Sciatic nerve (tissue), 2 donors: ENCODE measurements at regions not wholly inside any gene's neighbourhood (a gene's known extent, or its start where the extent isn't known, plus 50 kb on each side); places are given as distances from the start of the nearest gene placed in this dataset.

Experiments
- ATAC-seq: fragments of 200-7000 bp; cut with Tn5 transposase; one replicate; pipeline ENCODE4 v1.9.1; 2020; ENCODE audit warnings: mild to moderate bottlenecking, moderate library complexity
- DNase-seq: peaks from one replicate; pipeline ENCODE4 v3.0.0-alpha.2; 2020; ENCODE audit warnings: low spot score
- intact Hi-C: fragments of 100-400 bp; cut with DNase I; formaldehyde crosslinking; loops from one replicate; pipeline ENCODE4 v1.14.2; 2022
- donor health status: DM: no; HTN: no; CAD: no.
- donor health status: DM: no; HTN: no; CAD: no.

DNA sequence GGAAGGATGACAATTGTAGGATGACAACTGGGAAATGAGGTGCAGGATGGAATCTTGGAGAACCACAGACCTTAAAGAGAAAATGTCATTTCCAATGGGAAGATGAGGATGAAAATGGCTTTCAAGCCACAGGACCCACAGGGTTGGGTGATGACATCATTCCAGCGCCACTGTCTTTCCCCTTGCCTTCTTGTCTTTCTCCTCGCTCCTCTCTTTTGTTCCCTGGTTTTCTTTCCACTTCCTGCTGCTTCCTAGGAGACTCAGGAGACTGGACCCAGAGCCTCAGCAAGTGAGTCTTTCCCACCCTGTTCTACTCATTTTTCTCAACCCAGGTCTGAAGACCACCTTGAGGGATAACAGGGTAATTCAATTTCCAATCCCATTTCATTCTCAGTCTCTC is 548.8 kb downstream of the FGF9 start:
- no peak for DNase-seq
- intact Hi-C loops, result no loop called here
- ATAC-seq, result no peak

DNA sequence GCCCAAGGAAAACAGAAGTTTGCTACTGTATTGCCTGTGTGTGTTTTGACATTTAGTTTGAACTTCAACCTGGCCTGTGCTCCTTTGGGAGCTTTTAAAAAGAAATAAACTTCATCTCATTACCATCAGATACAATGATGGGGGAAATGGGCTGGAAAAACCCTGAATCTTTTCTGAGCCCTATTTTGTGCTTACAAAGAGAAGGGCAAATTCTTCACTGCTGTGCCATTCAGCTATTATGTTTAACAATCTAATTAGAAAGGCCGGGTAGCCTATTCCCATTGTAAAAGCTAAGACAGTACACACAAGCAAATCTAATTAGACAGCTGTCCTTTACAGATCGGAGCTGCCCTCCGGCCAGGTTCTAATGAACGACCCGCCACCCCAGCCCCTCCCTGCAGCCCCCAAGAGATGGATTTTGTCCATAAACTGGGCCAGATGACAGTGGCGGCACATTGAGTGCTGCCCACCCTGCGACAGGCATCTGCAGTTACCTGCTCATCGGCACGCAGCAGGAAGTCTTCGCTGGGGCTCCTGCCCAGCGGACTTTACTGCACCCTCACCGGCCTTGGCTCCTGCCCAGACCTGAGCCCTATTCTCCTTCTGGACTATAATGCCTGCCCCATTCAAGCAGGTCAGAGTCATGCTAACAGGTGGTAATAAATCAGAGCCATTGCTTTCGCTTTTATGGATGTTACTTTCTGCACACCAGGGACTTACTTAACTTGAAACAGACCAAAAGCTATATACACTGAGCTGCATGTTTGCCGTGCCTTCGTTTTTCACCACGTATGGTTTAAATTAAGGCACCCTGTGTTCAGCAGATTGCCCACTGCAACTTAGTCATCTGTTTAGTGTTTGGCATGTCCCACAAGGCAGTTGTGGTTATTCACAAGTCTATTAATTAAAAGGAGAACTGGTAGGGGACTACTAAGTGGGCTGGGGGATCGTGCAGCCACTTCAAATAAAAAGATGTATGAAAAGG is 549.6 kb downstream of the FGF9 start:
- intact Hi-C loops, result no loop called here
- DNase-seq (no peak), ATAC-seq (no peak)

GRCh38 chr13:22223411-22223810 is 552.5 kb downstream of the FGF9 start:
- intact Hi-C loops, result no loop called here
- ATAC-seq (no peak), DNase-seq (no peak)

- no peak for ATAC-seq
- intact Hi-C loops, result no loop called here
Measured at GRCh38 chr13:22226086-22226485, 555.2 kb downstream of the FGF9 start.

DNA sequence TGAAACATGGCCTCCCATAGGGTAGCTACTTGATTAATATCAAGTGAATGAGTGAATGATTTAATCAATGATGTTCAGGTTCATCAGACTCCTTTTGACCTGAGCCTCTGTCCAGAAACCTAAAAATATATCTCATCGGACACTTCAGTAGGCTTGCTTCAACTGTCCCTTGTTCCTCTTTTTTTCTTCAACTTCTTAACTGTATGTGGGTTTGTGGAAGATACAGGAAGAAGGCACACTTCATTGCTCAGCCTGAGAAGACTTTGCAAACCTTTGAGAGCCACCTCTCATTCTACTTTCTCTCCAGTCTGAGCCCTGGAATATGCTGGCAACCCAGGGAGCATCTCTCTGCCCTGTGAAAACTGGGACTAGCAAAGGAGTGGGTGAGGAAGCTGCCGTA is 557.0 kb downstream of the FGF9 start:
- DNase-seq (no peak), ATAC-seq (no peak)
- intact Hi-C loops, result no loop called here

More at GRCh38 chr13:22226086-22226485, 555.2 kb downstream of the FGF9 start:
- no peak for DNase-seq

DNA sequence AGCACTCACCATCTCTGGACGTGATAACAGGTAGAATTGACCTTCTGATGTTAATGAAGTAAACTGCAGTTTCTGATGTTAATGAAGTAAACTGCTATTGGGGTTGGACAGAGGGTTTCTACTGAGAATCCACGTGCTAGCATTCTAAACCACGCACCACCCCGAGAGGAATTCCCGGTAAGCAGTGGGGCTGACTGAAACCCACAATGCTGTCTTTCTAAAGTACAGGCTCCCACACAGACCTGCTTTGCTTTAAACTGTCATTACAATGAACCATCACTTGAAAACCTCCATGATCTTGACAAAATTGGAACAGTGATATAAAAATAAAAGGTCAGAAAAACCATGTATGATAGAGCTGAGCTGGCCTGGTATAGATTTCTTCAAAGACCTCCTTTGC is 559.0 kb downstream of the FGF9 start:
- DNase-seq (no peak), ATAC-seq (no peak)
- intact Hi-C loops, result no loop called here

DNA sequence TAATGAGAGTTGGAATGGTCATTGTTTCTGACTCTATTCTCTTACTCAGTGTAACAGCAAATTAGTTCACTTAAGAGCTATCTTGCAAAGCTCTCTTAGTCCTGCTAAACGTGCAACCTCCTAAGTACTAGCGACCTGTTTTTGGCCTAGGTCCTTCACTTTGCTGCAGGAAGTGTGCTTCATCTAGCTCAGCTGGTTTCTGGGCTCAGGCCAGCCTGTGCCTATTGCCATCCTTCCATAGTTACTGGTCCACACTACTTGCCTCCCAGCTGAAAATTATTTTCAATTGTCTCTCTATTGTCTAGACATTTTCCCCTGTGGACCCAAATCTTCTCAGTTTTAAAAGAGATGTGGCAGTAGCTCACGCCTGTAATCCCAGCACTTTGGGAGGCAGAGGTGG is 561.3 kb downstream of the FGF9 start:
- DNase-seq (no peak), ATAC-seq (no peak)
- intact Hi-C loops, result no loop called here

- DNase-seq, result no peak
- peak; percentile 36 for ATAC-seq
Measured at GRCh38 chr13:22235285-22235949, 564.5 kb downstream of the FGF9 start.

GRCh38 chr13:22235950-22236290 is 565.0 kb downstream of the FGF9 start:
- no peak for ATAC-seq

More at GRCh38 chr13:22235285-22235949, 564.5 kb downstream of the FGF9 start:
- intact Hi-C loops, result no loop called here

GRCh38 chr13:22238269-22238668 is 567.4 kb downstream of the FGF9 start:
- intact Hi-C loops, result no loop called here
- DNase-seq, result no peak
- no peak for ATAC-seq

More at GRCh38 chr13:22235950-22236290, 565.0 kb downstream of the FGF9 start:
- intact Hi-C loops, result no loop called here
- DNase-seq, result no peak

DNA sequence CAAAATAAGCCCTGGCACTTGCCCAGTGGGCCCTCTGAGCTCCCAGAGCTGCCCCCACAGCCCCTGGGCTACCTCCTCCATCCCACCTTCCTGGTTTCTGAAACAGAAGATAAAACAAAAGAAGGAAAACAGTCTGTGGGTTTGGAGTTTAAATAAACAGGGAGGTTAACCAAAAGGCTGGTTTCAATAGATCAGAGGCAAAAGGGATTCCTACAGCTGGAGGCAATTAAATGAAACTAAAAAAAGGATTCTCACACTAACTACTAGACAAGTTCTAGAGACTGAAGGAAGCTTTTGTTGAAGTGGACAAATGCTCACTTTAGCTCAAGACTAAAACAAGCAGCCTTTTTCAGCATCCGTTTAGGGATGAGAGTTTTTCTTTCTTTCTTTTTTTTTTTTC is 569.8 kb downstream of the FGF9 start:
- peak; percentile 28 for ATAC-seq
- no peak for DNase-seq
- intact Hi-C loops, result no loop called here

- ATAC-seq, result no peak
- DNase-seq, result no peak
- intact Hi-C loops, result no loop called here
Measured at GRCh38 chr13:22243469-22244163, 572.7 kb downstream of the FGF9 start.

GRCh38 chr13:22252281-22252830 is 581.5 kb downstream of the FGF9 start:
- intact Hi-C loops, result no loop called here
- ATAC-seq (no peak), DNase-seq (no peak)

DNA sequence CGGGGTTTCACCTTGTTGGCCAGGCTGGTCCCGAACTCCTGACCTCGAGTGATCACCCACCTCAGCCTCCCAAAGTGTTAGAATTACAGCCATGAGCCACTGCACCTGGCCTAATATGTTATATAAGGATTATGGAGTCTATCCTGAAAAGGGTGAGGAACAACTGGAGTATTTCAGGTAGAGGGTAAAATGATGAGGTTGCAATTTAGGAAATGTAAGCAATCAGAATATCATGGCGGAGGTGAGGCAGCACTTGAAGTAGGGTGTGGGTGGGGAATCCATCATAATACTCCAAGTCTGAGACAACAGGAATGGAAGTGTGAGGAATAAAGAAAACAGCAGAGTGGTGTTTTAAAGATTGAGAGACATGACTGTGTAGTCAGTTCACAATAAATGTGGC is 582.2 kb downstream of the FGF9 start:
- DNase-seq, result no peak
- intact Hi-C loops, result no loop called here
- no peak for ATAC-seq

DNA sequence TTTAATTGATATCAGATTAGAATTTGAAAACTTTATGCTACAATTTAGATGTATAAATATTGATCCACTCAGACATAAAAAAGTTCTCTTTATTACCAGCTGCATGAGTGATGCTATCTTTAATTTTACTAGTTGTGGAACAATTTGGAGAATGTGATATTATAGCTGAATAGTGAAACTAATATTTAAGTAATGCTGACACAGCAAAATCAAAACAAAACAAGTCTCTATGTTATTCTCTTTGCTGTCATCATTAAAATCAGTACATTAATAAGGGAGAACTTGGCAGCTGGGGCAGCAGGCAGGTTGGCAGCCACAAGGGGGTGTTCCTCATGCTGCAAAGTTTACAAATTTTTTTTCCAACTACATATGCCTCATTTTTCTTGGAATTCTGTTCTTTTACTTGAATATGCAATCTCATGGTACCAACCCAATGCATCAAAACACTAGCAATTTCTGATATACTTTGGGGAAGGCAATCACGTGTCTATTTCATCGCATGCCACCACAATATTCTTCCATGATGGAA is 585.3 kb downstream of the FGF9 start:
- no peak for DNase-seq
- no peak for ATAC-seq
- intact Hi-C loops, result no loop called here

DNA sequence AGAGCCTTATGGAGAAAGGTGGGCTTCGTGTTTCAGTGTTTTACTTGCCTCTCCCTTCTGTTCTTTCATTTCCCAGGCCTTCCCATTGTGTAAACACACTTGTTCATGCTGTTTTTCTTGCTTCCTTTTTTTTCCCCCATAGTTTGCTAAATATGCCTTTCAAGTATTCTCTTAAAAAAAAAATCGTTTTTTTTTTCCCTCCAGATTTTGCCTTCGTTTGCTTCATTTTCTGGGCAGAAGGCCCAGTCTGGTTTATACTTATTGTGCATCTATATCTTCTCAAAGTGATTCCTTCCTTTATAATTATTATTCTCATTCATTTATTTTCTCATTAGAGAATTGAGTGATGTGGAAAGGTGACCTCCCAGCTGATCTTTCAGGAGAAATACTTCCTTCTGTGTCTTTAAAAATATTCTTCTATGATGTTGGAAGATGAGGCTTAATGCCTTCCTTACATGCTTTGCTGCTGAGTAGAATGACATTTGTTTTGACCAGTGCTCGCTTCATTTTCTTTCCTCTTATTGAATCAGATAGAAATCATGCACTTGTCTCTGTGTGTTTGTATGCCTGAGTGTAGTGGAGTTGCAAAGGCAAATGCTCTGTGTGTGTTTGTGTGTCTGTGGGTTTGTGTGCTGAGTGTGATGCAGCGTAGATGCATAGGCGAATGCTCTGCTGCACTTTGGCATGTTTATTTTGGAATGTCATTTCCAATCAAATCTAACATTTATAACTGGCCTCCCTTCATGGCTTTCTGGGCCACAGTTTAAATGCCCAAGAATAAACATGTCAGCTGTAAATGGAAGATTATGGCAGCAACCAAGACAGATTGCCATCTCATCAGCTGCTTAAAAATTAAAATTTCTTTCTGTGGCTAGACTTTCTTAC is 591.4 kb downstream of the FGF9 start:
- no peak for ATAC-seq
- intact Hi-C loops, result no loop called here
- no peak for DNase-seq

GRCh38 chr13:22263185-22263584 is 592.3 kb downstream of the FGF9 start:
- intact Hi-C loops, result no loop called here
- ATAC-seq (no peak), DNase-seq (no peak)

DNA sequence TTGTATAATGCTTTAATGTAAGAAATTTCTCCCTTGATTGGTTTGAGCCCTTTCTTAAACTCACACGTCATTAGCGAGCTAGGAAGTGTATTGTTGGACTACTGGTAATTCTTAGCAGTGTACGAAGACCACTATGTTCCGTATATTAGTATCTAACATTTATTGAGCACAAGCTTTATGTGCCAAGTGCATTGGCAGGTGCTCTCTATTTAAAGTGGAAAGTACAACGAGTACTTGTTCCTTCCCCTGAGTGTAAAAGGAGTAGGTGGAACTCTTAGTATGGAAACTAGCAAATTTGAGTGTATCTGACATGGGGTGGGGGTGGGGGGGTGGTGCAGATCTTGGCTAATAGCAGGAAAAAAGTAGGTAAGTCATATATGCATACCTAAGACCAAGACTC is 594.7 kb downstream of the FGF9 start:
- intact Hi-C loops, result no loop called here
- DNase-seq (no peak), ATAC-seq (no peak)
